Cardiac muscle cell (in vitro differentiated cells and primary cell): ENCODE measurements at regions not wholly inside any gene's neighbourhood (a gene's known extent, or its start where the extent isn't known, plus 50 kb on each side); places are given as distances from the start of the nearest gene placed in this dataset.

Experiments used
- DNase-seq, 2 donors: peaks; one replicate each; pipeline versions ENCODE4 v3.0.0 to v3.0.0-alpha.2; 2010 to 2017; ENCODE audit warnings: low read depth in 1 of 2, low spot score in 1 of 2
- H3K27ac ChIP-seq: fragments of 200-600 bp; sonication (generic); 2 replicates; pipeline ENCODE4 v1.5.1; 2016
- H3K27me3 ChIP-seq: fragments of 200-600 bp; sonication (generic); 2 replicates; pipeline ENCODE4 v1.6.0; 2016; ENCODE audit warnings: control low read depth
- H3K36me3 ChIP-seq: fragments of 200-600 bp; sonication (generic); 2 replicates; pipeline ENCODE4 v1.5.1; 2016; ENCODE audit warnings: control low read depth
- H3K4me1 ChIP-seq: fragments of 200-600 bp; sonication (generic); 2 replicates; pipeline ENCODE4 v1.8.1; 2017; ENCODE audit warnings: low read depth, mild to moderate bottlenecking, mixed run types
- H3K4me3 ChIP-seq: fragments of 200-600 bp; sonication (generic); 2 replicates; pipeline ENCODE4 v1.5.1; 2016; ENCODE audit warnings: mild to moderate bottlenecking
- H3K9me3 ChIP-seq: fragments of 200-600 bp; sonication (generic); 2 replicates; pipeline ENCODE4 v1.5.1; 2017; ENCODE audit warnings: low read depth, mild to moderate bottlenecking, control low read depth
- TF ChIP-seq, protein P1 (sequence below): IDR thresholded peaks from 2 replicates; pipeline ENCODE4 v1.5.1; 2012; ENCODE audit warnings: low read depth, mild to moderate bottlenecking, low read length

GRCh38 chr10:128711806-128712205 lies 585.6 kb upstream of the MKI67 start:
- Histone ChIP-seq H3K9me3 (no peaks in the 10 kb centered on the region), H3K27ac (no peak overlapping the region), H3K27me3 (no peaks in the 10 kb centered on the region), H3K4me1 (no peaks in the 10 kb centered on the region), H3K4me3 (no peak overlapping the region), H3K36me3 (no peaks in the 10 kb centered on the region)
- TF ChIP-seq, protein P1, sequence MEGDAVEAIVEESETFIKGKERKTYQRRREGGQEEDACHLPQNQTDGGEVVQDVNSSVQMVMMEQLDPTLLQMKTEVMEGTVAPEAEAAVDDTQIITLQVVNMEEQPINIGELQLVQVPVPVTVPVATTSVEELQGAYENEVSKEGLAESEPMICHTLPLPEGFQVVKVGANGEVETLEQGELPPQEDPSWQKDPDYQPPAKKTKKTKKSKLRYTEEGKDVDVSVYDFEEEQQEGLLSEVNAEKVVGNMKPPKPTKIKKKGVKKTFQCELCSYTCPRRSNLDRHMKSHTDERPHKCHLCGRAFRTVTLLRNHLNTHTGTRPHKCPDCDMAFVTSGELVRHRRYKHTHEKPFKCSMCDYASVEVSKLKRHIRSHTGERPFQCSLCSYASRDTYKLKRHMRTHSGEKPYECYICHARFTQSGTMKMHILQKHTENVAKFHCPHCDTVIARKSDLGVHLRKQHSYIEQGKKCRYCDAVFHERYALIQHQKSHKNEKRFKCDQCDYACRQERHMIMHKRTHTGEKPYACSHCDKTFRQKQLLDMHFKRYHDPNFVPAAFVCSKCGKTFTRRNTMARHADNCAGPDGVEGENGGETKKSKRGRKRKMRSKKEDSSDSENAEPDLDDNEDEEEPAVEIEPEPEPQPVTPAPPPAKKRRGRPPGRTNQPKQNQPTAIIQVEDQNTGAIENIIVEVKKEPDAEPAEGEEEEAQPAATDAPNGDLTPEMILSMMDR, result no peak
- no peak for DNase-seq

- Histone ChIP-seq H3K4me1 (no peaks in the 10 kb centered on the region), H3K27me3 (no peaks in the 10 kb centered on the region), H3K9me3 (no peaks in the 10 kb centered on the region), H3K27ac (no peak overlapping the region), H3K4me3 (no peak overlapping the region), H3K36me3 (no peaks in the 10 kb centered on the region)
- TF ChIP-seq, protein P1, result no peak
- DNase-seq, result no peak
Observed at GRCh38 chr10:128712661-128713400, 586.6 kb upstream of the MKI67 start.

GRCh38 chr10:128713471-128713870 lies 587.2 kb upstream of the MKI67 start:
- H3K36me3 ChIP-seq, result no peaks in the 10 kb centered on the region
- DNase-seq, result no peak
- H3K4me1 ChIP-seq, result no peaks in the 10 kb centered on the region
- H3K9me3 ChIP-seq, result no peaks in the 10 kb centered on the region
- TF ChIP-seq, protein P1, result no peak
- no peak overlapping the region for H3K27ac ChIP-seq
- H3K27me3 ChIP-seq, result no peaks in the 10 kb centered on the region
- no peak overlapping the region for H3K4me3 ChIP-seq

DNA sequence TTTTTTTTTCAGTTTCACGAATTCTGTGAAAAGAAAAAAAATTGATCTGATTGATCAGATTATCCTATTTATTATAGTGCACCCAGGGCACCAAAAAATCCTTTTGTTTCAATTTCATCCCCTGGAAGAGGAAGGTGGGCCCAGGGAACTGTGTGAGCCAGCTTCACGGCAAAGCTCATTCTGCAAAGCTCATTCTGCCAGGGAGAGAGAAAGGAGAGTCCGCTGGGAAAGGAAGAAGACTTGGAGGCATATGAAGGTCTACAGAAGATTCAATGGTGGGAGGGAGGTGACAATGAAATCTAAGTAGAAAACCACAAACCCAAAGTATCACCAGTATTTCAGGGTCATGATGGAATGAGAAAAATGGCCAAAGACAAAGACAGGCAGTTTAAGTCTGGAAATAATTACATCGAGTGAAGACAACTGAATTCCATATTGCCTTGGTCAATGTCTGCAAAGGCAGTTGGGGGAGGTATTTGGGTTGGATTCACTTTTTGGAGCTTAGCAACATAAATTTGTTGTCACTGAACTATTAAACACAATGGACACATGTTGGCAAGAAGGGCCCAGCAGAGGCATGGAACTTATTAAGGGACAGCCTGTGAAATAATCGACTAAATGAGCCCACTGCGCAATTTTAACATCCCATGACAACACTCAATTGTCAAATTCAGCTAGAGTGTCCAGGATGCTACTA lies 587.8 kb upstream of the MKI67 start:
- no peak overlapping the region for H3K4me3 ChIP-seq
- H3K9me3 ChIP-seq, result no peaks in the 10 kb centered on the region
- no peak for DNase-seq
- TF ChIP-seq, protein P1, result no peak
- H3K27me3 ChIP-seq, result no peaks in the 10 kb centered on the region
- no peak overlapping the region for H3K27ac ChIP-seq
- no peaks in the 10 kb centered on the region for H3K36me3 ChIP-seq
- no peaks in the 10 kb centered on the region for H3K4me1 ChIP-seq

- no peak overlapping the region for H3K4me3 ChIP-seq
- H3K36me3 ChIP-seq, result no peaks in the 10 kb centered on the region
- H3K27ac ChIP-seq, result no peak overlapping the region
- H3K27me3 ChIP-seq, result no peaks in the 10 kb centered on the region
- no peaks in the 10 kb centered on the region for H3K4me1 ChIP-seq
- H3K9me3 ChIP-seq, result no peaks in the 10 kb centered on the region
- no peak for DNase-seq
- TF ChIP-seq, protein P1, result no peak
Observed at GRCh38 chr10:128714644-128715415, 588.6 kb upstream of the MKI67 start.
